ENCODE measurements at regions not wholly inside any gene's neighbourhood (a gene's known extent, or its start where the extent isn't known, plus 50 kb on each side); places are given as distances from the start of the nearest gene placed in this dataset.
"Not testable (repeated sequence)": the region's sequence is repeated elsewhere in the genome, so short reads cannot be mapped to it uniquely, and the experiment has no call there.

- Histone ChIP-seq H3K9me3 (ENCODE audit: low read length) (no peaks in the 10 kb centered on the region), H3K79me2 (ENCODE audit: low read length) (no peaks in the 10 kb centered on the region), H3K36me3 (ENCODE audit: low read depth, low read length) (no peaks in the 10 kb centered on the region), H3F3A (ENCODE audit: low read length, unreplicated experiment) (no peaks in the 10 kb centered on the region), H3K27ac (ENCODE audit: low read length) (no peak overlapping the region), H3K4me1 (ENCODE audit: insufficient read depth, low read length) (no peaks in the 10 kb centered on the region), H3K27me3 (ENCODE audit: low read length) (no peaks in the 10 kb centered on the region), H3K9ac (ENCODE audit: low read length) (no peak overlapping the region), H3K4me2 (ENCODE audit: low read length) (no peak overlapping the region), H4K20me1 (ENCODE audit: low read length) (no peaks in the 10 kb centered on the region), H3K9me2 (replicated peaks; ENCODE audit: low read length) (no peaks in the 10 kb centered on the region), H3K4me3 (ENCODE audit: low read length) (no peak overlapping the region), H2AFZ (ENCODE audit: low read length) (no peak overlapping the region)
- no TSS peak for BruUV-seq (replicated peaks)
- intact Hi-C loops (cut with micrococcal nuclease): no loop called here
- CTCF ChIA-PET: no interaction called here
- ATAC-seq (no peak), DNase-seq (no peak)
- POLR2A ChIA-PET (ENCODE audit: unreplicated experiment): no interaction called here
- TF ChIP-seq CTCF (conservative IDR thresholded peaks at IDR 0.05; ENCODE audit: low read depth, low read length) (no peak), EZH2phosphoT487 (IDR thresholded peaks at IDR 0.05; ENCODE audit: borderline replicate concordance, low read length) (no peak), EZH2 (IDR thresholded peaks at IDR 0.05; ENCODE audit: low read length, unreplicated experiment) (no peak)
These were observed 78.8 kb upstream of the HMGXB4 start for GRCh38 chr22:35178446-35178845.

GRCh38 chr22:35183917-35184316, 73.4 kb upstream of the HMGXB4 start:
- intact Hi-C loops (cut with micrococcal nuclease): no loop called here
- Histone ChIP-seq H3F3A (ENCODE audit: low read length, unreplicated experiment) (no peaks in the 10 kb centered on the region), H3K9ac (ENCODE audit: low read length) (no peak overlapping the region), H3K4me1 (ENCODE audit: insufficient read depth, low read length) (no peaks in the 10 kb centered on the region), H3K9me3 (ENCODE audit: low read length) (no peaks in the 10 kb centered on the region), H3K9me2 (replicated peaks; ENCODE audit: low read length) (no peaks in the 10 kb centered on the region), H2AFZ (ENCODE audit: low read length) (no peak overlapping the region), H3K36me3 (ENCODE audit: low read depth, low read length) (no peaks in the 10 kb centered on the region), H3K27me3 (ENCODE audit: low read length) (no peaks in the 10 kb centered on the region), H3K27ac (ENCODE audit: low read length) (no peak overlapping the region), H3K4me2 (ENCODE audit: low read length) (no peak overlapping the region), H3K4me3 (ENCODE audit: low read length) (no peak overlapping the region), H4K20me1 (ENCODE audit: low read length) (no peaks in the 10 kb centered on the region), H3K79me2 (ENCODE audit: low read length) (no peaks in the 10 kb centered on the region)
- BruUV-seq (replicated peaks): no TSS peak
- ATAC-seq (no peak), DNase-seq (no peak)
- TF ChIP-seq EZH2phosphoT487 (IDR thresholded peaks at IDR 0.05; ENCODE audit: borderline replicate concordance, low read length) (no peak), CTCF (conservative IDR thresholded peaks at IDR 0.05; ENCODE audit: low read depth, low read length) (no peak), EZH2 (IDR thresholded peaks at IDR 0.05; ENCODE audit: low read length, unreplicated experiment) (no peak)
- ChIA-PET POLR2A (ENCODE audit: unreplicated experiment) (no interaction called here), CTCF (no interaction called here)

- CTCF ChIA-PET: no interaction called here
- DNase-seq: no peak
- no peak for TF ChIP-seq EZH2 (IDR thresholded peaks at IDR 0.05; ENCODE audit: low read length, unreplicated experiment)
- no peak for TF ChIP-seq EZH2phosphoT487 (IDR thresholded peaks at IDR 0.05; ENCODE audit: borderline replicate concordance, low read length)
- no peak for TF ChIP-seq CTCF (conservative IDR thresholded peaks at IDR 0.05; ENCODE audit: low read depth, low read length)
- Histone ChIP-seq H3K4me1 (ENCODE audit: insufficient read depth, low read length) (peaks cover 7% of the 10 kb centered on the region; the same call in 1 of the 2 replicates), H3K36me3 (ENCODE audit: low read depth, low read length) (peaks cover 7% of the 10 kb centered on the region; the same call in 1 of the 2 replicates), H3K79me2 (ENCODE audit: low read length) (no peaks in the 10 kb centered on the region), H3K4me2 (ENCODE audit: low read length) (no peak overlapping the region), H3K27me3 (ENCODE audit: low read length) (no peaks in the 10 kb centered on the region), H3K9me3 (ENCODE audit: low read length) (no peaks in the 10 kb centered on the region; the same call in 1 of the 2 replicates), H3K9ac (ENCODE audit: low read length) (no peak overlapping the region), H3K27ac (ENCODE audit: low read length) (no peak overlapping the region), H3F3A (ENCODE audit: low read length, unreplicated experiment) (no peaks in the 10 kb centered on the region), H2AFZ (ENCODE audit: low read length) (no peak overlapping the region), H4K20me1 (ENCODE audit: low read length) (no peaks in the 10 kb centered on the region), H3K9me2 (replicated peaks; ENCODE audit: low read length) (no peaks in the 10 kb centered on the region), H3K4me3 (ENCODE audit: low read length) (no peak overlapping the region)
- POLR2A ChIA-PET (ENCODE audit: unreplicated experiment): no interaction called here
- ATAC-seq: no peak
- BruUV-seq (replicated peaks): no TSS peak
- intact Hi-C loops (cut with micrococcal nuclease): no loop called here
These were observed 70.8 kb upstream of the HMGXB4 start for GRCh38 chr22:35186492-35186891.

- H3K9me3 ChIP-seq (ENCODE audit: low read length); BruUV-seq (replicated peaks); H3K79me2 ChIP-seq (ENCODE audit: low read length); H4K20me1 ChIP-seq (ENCODE audit: low read length); H2AFZ ChIP-seq (ENCODE audit: low read length); POLR2A ChIA-PET (ENCODE audit: unreplicated experiment); H3K4me3 ChIP-seq (ENCODE audit: low read length); intact Hi-C loops (cut with micrococcal nuclease); CTCF ChIA-PET; H3K9ac ChIP-seq (ENCODE audit: low read length); DNase-seq; ATAC-seq; H3K9me2 ChIP-seq (replicated peaks; ENCODE audit: low read length); H3F3A ChIP-seq (ENCODE audit: low read length, unreplicated experiment); H3K27me3 ChIP-seq (ENCODE audit: low read length); H3K4me2 ChIP-seq (ENCODE audit: low read length); H3K36me3 ChIP-seq (ENCODE audit: low read depth, low read length); H3K27ac ChIP-seq (ENCODE audit: low read length): not testable (repeated sequence)
- peaks cover 13% of the 10 kb centered on the region; the same call in 1 of the 2 replicates for H3K4me1 ChIP-seq (ENCODE audit: insufficient read depth, low read length)
These were observed 68.4 kb upstream of the HMGXB4 start for GRCh38 chr22:35188930-35189329.
